GM12865 (cell line): ENCODE measurements at regions not wholly inside any gene's neighbourhood (a gene's known extent, or its start where the extent isn't known, plus 50 kb on each side); places are given as distances from the start of the nearest gene placed in this dataset.

ENCODE experiments used
- DNase-seq: peaks from one replicate; pipeline ENCODE4 v3.0.0; 2010; ENCODE audit warnings: low read depth
- H3K4me3 ChIP-seq: 2 replicates; pipeline ENCODE4 v1.5.1; 2011; ENCODE audit warnings: mild to moderate bottlenecking, low read depth, low read length, control low read depth
- TF ChIP-seq, protein P1 (sequence below): IDR thresholded peaks from 2 replicates; pipeline ENCODE4 v1.5.1; 2011; ENCODE audit warnings: low read length, control low read depth, low read depth, inconsistent platforms; ENCODE audit not compliant: insufficient read depth; ENCODE audit errors: missing control alignments

DNA sequence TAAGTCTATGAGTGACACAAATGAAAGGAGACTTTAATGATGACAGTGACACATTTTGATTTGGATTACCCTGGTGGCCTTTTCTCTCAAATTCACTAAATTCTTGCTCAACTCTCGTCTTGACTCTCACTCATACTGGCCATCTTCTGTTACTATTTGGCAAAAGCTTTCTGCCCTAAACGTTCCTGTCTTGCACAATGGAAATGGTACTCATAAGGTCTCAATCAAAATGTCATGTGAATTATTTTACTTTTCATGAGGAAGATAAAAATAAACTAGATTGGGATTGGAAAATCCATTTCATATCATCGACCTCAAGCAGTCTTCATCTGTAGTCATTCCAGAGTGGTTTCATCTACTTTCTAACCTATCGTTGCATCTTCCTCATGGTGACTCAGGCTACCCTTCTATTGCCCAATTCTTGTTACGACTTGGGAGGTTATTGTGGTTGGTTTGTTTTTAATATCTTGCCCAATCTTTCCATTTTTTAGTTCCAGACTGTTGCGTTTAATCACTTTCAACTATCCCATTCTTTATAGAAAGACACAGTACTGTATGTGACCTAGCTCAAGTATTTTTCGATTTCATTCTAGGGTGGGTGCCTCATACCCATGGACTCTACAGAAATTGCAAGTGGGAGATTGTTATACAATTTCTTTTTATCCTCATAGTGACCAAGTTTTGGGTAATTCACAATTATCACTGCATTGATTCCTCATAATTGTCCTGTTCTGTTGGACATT, 317.2 kb upstream of the KCNJ16 start:
- no peak overlapping the region for H3K4me3 ChIP-seq
- DNase-seq: no peak
- TF ChIP-seq, protein P1, sequence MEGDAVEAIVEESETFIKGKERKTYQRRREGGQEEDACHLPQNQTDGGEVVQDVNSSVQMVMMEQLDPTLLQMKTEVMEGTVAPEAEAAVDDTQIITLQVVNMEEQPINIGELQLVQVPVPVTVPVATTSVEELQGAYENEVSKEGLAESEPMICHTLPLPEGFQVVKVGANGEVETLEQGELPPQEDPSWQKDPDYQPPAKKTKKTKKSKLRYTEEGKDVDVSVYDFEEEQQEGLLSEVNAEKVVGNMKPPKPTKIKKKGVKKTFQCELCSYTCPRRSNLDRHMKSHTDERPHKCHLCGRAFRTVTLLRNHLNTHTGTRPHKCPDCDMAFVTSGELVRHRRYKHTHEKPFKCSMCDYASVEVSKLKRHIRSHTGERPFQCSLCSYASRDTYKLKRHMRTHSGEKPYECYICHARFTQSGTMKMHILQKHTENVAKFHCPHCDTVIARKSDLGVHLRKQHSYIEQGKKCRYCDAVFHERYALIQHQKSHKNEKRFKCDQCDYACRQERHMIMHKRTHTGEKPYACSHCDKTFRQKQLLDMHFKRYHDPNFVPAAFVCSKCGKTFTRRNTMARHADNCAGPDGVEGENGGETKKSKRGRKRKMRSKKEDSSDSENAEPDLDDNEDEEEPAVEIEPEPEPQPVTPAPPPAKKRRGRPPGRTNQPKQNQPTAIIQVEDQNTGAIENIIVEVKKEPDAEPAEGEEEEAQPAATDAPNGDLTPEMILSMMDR: no peak

- DNase-seq: no peak
- no peak overlapping the region for H3K4me3 ChIP-seq
- TF ChIP-seq, protein P1: no peak
Observed at GRCh38 chr17:69760562-69760961, 314.5 kb upstream of the KCNJ16 start.

GRCh38 chr17:69761011-69761410, 314.0 kb upstream of the KCNJ16 start:
- no peak for DNase-seq
- no peak overlapping the region for H3K4me3 ChIP-seq
- TF ChIP-seq, protein P1: no peak

- no peak for DNase-seq
- H3K4me3 ChIP-seq: no peak overlapping the region
- TF ChIP-seq, protein P1: no peak
Observed at GRCh38 chr17:69761767-69762321, 313.2 kb upstream of the KCNJ16 start.

GRCh38 chr17:69762359-69762758, 312.7 kb upstream of the KCNJ16 start:
- TF ChIP-seq, protein P1: no peak
- H3K4me3 ChIP-seq: no peak overlapping the region
- DNase-seq: no peak

DNA sequence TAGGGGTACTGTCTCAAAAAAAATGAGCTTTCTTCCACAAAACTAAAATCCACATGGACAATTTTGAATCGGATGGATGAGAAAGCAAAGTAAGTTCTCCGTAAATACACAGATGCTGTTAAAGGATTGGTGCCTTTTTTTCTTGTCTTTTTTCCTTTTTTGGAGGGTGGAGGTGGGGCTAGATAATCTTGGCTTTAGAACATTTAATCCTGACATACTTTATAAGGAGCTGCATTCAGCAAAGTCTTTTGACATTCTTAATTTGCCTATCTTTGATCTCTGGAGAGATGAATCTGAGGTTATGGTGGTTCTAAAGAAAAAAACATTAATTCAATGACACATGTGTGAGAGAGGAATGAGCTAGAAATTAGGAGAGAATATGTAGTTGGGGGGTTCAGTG, 312.3 kb upstream of the KCNJ16 start:
- no peak for DNase-seq
- TF ChIP-seq, protein P1: no peak

GRCh38 chr17:69763503-69763902, 311.5 kb upstream of the KCNJ16 start:
- H3K4me3 ChIP-seq: no peak overlapping the region
- no peak for DNase-seq
- TF ChIP-seq, protein P1: no peak

More for the DNA sequence above, 312.3 kb upstream of the KCNJ16 start:
- no peak overlapping the region for H3K4me3 ChIP-seq
